ENCODE measurements at regions not wholly inside any gene's neighbourhood (a gene's known extent, or its start where the extent isn't known, plus 50 kb on each side); places are given as distances from the start of the nearest gene placed in this dataset.

GRCh38 chr17:73733517-73733916, 89.3 kb upstream of the SDK2 start:
- ChIA-PET POLR2A (no interaction called here), CTCF (no interaction called here)
- ATAC-seq (no peak), DNase-seq (ENCODE audit: low read depth, low spot score) (no peak)
- TF ChIP-seq SIN3A (IDR thresholded peaks at IDR 0.05; ENCODE audit: borderline replicate concordance, insufficient read depth, low read depth, low read length) (no peak), POLR2AphosphoS5 (IDR thresholded peaks at IDR 0.05; ENCODE audit: low read depth, low read length) (no peak), TCF7L2 (IDR thresholded peaks at IDR 0.05; ENCODE audit: low read depth, low read length) (no peak)
- TF ChIP-seq, protein P1, sequence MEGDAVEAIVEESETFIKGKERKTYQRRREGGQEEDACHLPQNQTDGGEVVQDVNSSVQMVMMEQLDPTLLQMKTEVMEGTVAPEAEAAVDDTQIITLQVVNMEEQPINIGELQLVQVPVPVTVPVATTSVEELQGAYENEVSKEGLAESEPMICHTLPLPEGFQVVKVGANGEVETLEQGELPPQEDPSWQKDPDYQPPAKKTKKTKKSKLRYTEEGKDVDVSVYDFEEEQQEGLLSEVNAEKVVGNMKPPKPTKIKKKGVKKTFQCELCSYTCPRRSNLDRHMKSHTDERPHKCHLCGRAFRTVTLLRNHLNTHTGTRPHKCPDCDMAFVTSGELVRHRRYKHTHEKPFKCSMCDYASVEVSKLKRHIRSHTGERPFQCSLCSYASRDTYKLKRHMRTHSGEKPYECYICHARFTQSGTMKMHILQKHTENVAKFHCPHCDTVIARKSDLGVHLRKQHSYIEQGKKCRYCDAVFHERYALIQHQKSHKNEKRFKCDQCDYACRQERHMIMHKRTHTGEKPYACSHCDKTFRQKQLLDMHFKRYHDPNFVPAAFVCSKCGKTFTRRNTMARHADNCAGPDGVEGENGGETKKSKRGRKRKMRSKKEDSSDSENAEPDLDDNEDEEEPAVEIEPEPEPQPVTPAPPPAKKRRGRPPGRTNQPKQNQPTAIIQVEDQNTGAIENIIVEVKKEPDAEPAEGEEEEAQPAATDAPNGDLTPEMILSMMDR (IDR thresholded peaks at IDR 0.05), result no peak
- TF ChIP-seq, protein P2, sequence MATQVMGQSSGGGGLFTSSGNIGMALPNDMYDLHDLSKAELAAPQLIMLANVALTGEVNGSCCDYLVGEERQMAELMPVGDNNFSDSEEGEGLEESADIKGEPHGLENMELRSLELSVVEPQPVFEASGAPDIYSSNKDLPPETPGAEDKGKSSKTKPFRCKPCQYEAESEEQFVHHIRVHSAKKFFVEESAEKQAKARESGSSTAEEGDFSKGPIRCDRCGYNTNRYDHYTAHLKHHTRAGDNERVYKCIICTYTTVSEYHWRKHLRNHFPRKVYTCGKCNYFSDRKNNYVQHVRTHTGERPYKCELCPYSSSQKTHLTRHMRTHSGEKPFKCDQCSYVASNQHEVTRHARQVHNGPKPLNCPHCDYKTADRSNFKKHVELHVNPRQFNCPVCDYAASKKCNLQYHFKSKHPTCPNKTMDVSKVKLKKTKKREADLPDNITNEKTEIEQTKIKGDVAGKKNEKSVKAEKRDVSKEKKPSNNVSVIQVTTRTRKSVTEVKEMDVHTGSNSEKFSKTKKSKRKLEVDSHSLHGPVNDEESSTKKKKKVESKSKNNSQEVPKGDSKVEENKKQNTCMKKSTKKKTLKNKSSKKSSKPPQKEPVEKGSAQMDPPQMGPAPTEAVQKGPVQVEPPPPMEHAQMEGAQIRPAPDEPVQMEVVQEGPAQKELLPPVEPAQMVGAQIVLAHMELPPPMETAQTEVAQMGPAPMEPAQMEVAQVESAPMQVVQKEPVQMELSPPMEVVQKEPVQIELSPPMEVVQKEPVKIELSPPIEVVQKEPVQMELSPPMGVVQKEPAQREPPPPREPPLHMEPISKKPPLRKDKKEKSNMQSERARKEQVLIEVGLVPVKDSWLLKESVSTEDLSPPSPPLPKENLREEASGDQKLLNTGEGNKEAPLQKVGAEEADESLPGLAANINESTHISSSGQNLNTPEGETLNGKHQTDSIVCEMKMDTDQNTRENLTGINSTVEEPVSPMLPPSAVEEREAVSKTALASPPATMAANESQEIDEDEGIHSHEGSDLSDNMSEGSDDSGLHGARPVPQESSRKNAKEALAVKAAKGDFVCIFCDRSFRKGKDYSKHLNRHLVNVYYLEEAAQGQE (IDR thresholded peaks at IDR 0.05; ENCODE audit: insufficient read depth in 1 of 2, low read depth in 2 of 2, low read length in 1 of 2), result no peak
- in situ Hi-C loops (cut with HindIII; ENCODE audit: low pct_unique_long_range_greater_than_20kb, low sequenced_read_pairs), result no loop called here
- Histone ChIP-seq H3K9me3 (ENCODE audit: control insufficient read depth, insufficient read depth, low read depth, low read length) (no peaks in the 10 kb centered on the region), H3K4me3 (ENCODE audit: low read depth in 2 of 2, low read length in 2 of 2) (no peak overlapping the region), H3K36me3 (ENCODE audit: control insufficient read depth, insufficient read depth, low read length) (no peaks in the 10 kb centered on the region), H3K27ac (ENCODE audit: low read length) (no peak overlapping the region), H3K4me1 (ENCODE audit: control insufficient read depth, insufficient read depth, low read length) (no peaks in the 10 kb centered on the region), H3K27me3 (ENCODE audit: control insufficient read depth, insufficient read depth, low read length) (peaks cover 22% of the 10 kb centered on the region)
- intact Hi-C loops (cut with micrococcal nuclease; ENCODE audit: unreplicated experiment), result no loop called here
- BruUV-seq (replicated peaks), result no TSS peak

DNA sequence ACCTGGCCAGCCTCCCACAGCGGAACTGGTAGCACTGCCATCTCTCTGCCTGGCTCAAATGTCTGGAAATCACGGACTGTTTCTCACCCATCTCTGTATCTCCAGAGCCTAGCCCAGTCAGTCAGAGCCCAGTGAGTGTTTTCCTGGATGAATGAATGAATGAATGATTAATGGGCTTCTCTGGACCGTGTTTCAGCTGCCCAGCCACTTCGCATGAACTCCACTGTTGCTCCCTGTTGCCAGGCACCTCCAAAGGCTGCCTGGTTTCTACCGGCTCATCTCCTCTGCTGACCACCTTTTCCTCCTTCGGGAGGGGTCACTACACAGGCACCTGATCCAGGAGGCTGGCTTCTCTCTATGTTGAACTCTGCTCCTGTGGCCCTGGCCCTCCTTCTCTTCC, 91.0 kb upstream of the SDK2 start:
- no peak overlapping the region for H3K4me3 ChIP-seq (ENCODE audit: low read depth in 2 of 2, low read length in 2 of 2)
- no peak for ATAC-seq
- CTCF ChIA-PET, result interaction anchor here (0.6 kb wide), 1 partner anchor 105 kb away, joined by 7 read pairs; no protein-coding TSS in a partner anchor
- no TSS peak for BruUV-seq (replicated peaks)
- H3K4me1 ChIP-seq (ENCODE audit: control insufficient read depth, insufficient read depth, low read length), result no peaks in the 10 kb centered on the region
- no peaks in the 10 kb centered on the region for H3K36me3 ChIP-seq (ENCODE audit: control insufficient read depth, insufficient read depth, low read length)
- no peak overlapping the region for H3K27ac ChIP-seq (ENCODE audit: low read length)
- DNase-seq (ENCODE audit: low read depth, low spot score), result no peak
- H3K27me3 ChIP-seq (ENCODE audit: control insufficient read depth, insufficient read depth, low read length), result peaks cover 36% of the 10 kb centered on the region
- intact Hi-C loops (cut with micrococcal nuclease; ENCODE audit: unreplicated experiment) (no loop called here), in situ Hi-C loops (cut with HindIII; ENCODE audit: low pct_unique_long_range_greater_than_20kb, low sequenced_read_pairs) (no loop called here)
- H3K9me3 ChIP-seq (ENCODE audit: control insufficient read depth, insufficient read depth, low read depth, low read length), result no peaks in the 10 kb centered on the region
- POLR2A ChIA-PET, result interaction anchor here (0.6 kb wide), 1 partner anchor 20 kb away, joined by 11 read pairs; no protein-coding TSS in a partner anchor
- TF ChIP-seq TCF7L2 (IDR thresholded peaks at IDR 0.05; ENCODE audit: low read depth, low read length), result no peak
- TF ChIP-seq, protein P2 (IDR thresholded peaks at IDR 0.05; ENCODE audit: insufficient read depth in 1 of 2, low read depth in 2 of 2, low read length in 1 of 2), result no peak
- TF ChIP-seq, protein P1 (IDR thresholded peaks at IDR 0.05), result no peak
- TF ChIP-seq POLR2AphosphoS5 (IDR thresholded peaks at IDR 0.05; ENCODE audit: low read depth, low read length), result no peak
- no peak for TF ChIP-seq SIN3A (IDR thresholded peaks at IDR 0.05; ENCODE audit: borderline replicate concordance, insufficient read depth, low read depth, low read length)

Data from Panc1 (cell line).